HCT116 (cell line): ENCODE measurements at regions not wholly inside any gene's neighbourhood (a gene's known extent, or its start where the extent isn't known, plus 50 kb on each side); places are given as distances from the start of the nearest gene placed in this dataset.

Source experiments
- ATAC-seq: fragments of 200-7000 bp; cut with Tn5 transposase; 2 replicates; pipeline ENCODE4 v1.9.1; 2020; ENCODE audit warnings: mild to moderate bottlenecking, moderate library complexity
- BruUV-seq: library from RNA; stranded (reverse); fragments of 400-500 nt; replicated peaks from 2 replicates; lab custom pipeline; 2021; lab: Mats Ljungman, UMichigan
- CTCF ChIA-PET: fragments of 300-600 bp; sonication (Branson Sonifier 250); formaldehyde crosslinking; loops from one replicate; lab custom pipeline; 2021; ENCODE audit warnings: antibody characterized with exemption; lab: Charles Lee
- POLR2A ChIA-PET: fragments of 300-600, 350-600 bp; sonication (Branson Sonifier 250); formaldehyde crosslinking; loops from one replicate; lab custom pipeline; 2021; ENCODE audit warnings: antibody characterized with exemption; lab: Charles Lee
- RAD21 ChIA-PET, 2 experiments: fragments of 300-600 bp; sonication (Branson Sonifier 250); formaldehyde crosslinking; loops; one replicate each; lab custom pipeline; 2023; ENCODE audit warnings: low total read pairs in 2 of 2; ENCODE audit not compliant: uncharacterized antibody in 2 of 2, unreplicated experiment in 2 of 2, low non-redundant PET in 1 of 2; lab: Charles Lee
- DNase-seq: peaks from one replicate; pipeline ENCODE4 v3.0.0-alpha.2; 2010; ENCODE audit warnings: low read depth, low spot score
- H2AFZ ChIP-seq: fragments of 200-600 bp; shearing (Covaris generic), sonication (generic); 2 replicates; pipeline ENCODE4 v1.6.1; 2017; ENCODE audit warnings: low read depth, mixed run types, mixed read lengths, antibody characterized with exemption, low read length; ENCODE audit not compliant: poor library complexity, severe bottlenecking
- H3K27ac ChIP-seq: 2 replicates; pipeline ENCODE4 v1.5.1; 2012; ENCODE audit warnings: low read depth, low read length
- H3K27me3 ChIP-seq: fragments of 200-600 bp; sonication (generic); 2 replicates; pipeline ENCODE4 v1.6.1; 2016; ENCODE audit warnings: mixed run types, low read length, mixed read lengths; ENCODE audit not compliant: insufficient read depth
- H3K36me3 ChIP-seq, 2 experiments: fragments of 200-500 bp in 1 of 2; fragments of 200-600 bp in 1 of 2; sonication (Bioruptor generic) in 1 of 2; sonication (generic) in 1 of 2; 2 replicates each; pipeline versions ENCODE4 v1.5.1 to v1.6.1; 2014 to 2016; ENCODE audit warnings: low read length in 2 of 2, inconsistent platforms in 1 of 2, mixed read lengths in 1 of 2, mixed run types in 1 of 2; ENCODE audit not compliant: insufficient read depth in 2 of 2, control insufficient read depth in 1 of 2
- H3K4me1 ChIP-seq, 2 experiments: fragments of 200-600 bp in 1 of 2; sonication (generic) in 1 of 2; 2 replicates each; pipeline versions ENCODE4 v1.5.1 to v1.6.1; 2012 to 2017; ENCODE audit warnings: low read length in 2 of 2, inconsistent platforms in 1 of 2, mild to moderate bottlenecking in 1 of 2, mixed read lengths in 1 of 2, mixed run types in 1 of 2, moderate library complexity in 1 of 2; ENCODE audit not compliant: insufficient read depth in 2 of 2, control insufficient read depth in 1 of 2
- H3K4me2 ChIP-seq: fragments of 200-600 bp; sonication (generic); 2 replicates; pipeline ENCODE4 v1.6.1; 2017; ENCODE audit warnings: mixed run types, low read length, mixed read lengths
- H3K4me3 ChIP-seq, 2 experiments: fragments of 200-600 bp in 1 of 2; sonication (generic) in 1 of 2; replicated peaks in 1 of 2; 2 replicates each; pipeline ENCODE4 v1.5.1; 2011 to 2016; ENCODE audit warnings: low read length in 2 of 2, control low read depth in 1 of 2, low read depth in 1 of 2, mild to moderate bottlenecking in 1 of 2, mixed read lengths in 1 of 2, mixed run types in 1 of 2
- H3K79me2 ChIP-seq: fragments of 200-600 bp; sonication (generic); 2 replicates; pipeline ENCODE4 v1.6.1; 2017; ENCODE audit warnings: mild to moderate bottlenecking, mixed run types, low read length, moderate library complexity, mixed read lengths; ENCODE audit not compliant: insufficient read depth
- H3K9ac ChIP-seq: fragments of 200-600 bp; sonication (generic); 2 replicates; pipeline ENCODE4 v1.6.1; 2016; ENCODE audit warnings: low read length, mixed read lengths
- H3K9me2 ChIP-seq: fragments of 200-600 bp; sonication (generic), shearing (Covaris generic); 2 replicates; pipeline ENCODE4 v1.6.1; 2017; ENCODE audit warnings: mixed run types, mild to moderate bottlenecking, moderate library complexity; ENCODE audit not compliant: insufficient read depth
- H3K9me3 ChIP-seq, 2 experiments: fragments of 200-500 bp in 1 of 2; fragments of 200-600 bp in 1 of 2; sonication (Bioruptor generic) in 1 of 2; sonication (generic) in 1 of 2; 2 replicates each; pipeline ENCODE4 v1.6.1; 2014 to 2017; ENCODE audit warnings: low read length in 2 of 2, mixed read lengths in 2 of 2, inconsistent platforms in 1 of 2, low read depth in 1 of 2, mild to moderate bottlenecking in 1 of 2, mixed run types in 1 of 2, moderate library complexity in 1 of 2; ENCODE audit not compliant: control insufficient read depth in 1 of 2, insufficient read depth in 1 of 2
- H4K20me1 ChIP-seq: fragments of 200-600 bp; sonication (generic), shearing (Covaris generic); 2 replicates; pipeline ENCODE4 v1.6.1; 2017; ENCODE audit warnings: mixed run types, mild to moderate bottlenecking, moderate library complexity; ENCODE audit not compliant: insufficient read depth
- ATF3 ChIP-seq: IDR thresholded peaks from 2 replicates; pipeline ENCODE4 v1.6.1; 2012
- CEBPB ChIP-seq: IDR thresholded peaks from 2 replicates; pipeline ENCODE4 v1.6.1; 2012; ENCODE audit warnings: low read depth
- ELF1 ChIP-seq: IDR thresholded peaks from 2 replicates; pipeline ENCODE4 v1.6.1; 2012; ENCODE audit warnings: low read depth, borderline replicate concordance
- EZH2 ChIP-seq: fragments of 200-600 bp; sonication (generic); IDR thresholded peaks from 2 replicates; pipeline ENCODE4 v1.6.1; 2017; ENCODE audit warnings: antibody characterized with exemption, mixed run types
- EZH2phosphoT487 ChIP-seq: fragments of 200-600 bp; IDR thresholded peaks from 2 replicates; pipeline ENCODE4 v1.6.1; 2018; ENCODE audit warnings: antibody characterized with exemption, borderline replicate concordance
- JUND ChIP-seq: IDR thresholded peaks from 2 replicates; pipeline ENCODE4 v1.6.1; 2012
- POLR2AphosphoS5 ChIP-seq: IDR thresholded peaks from 2 replicates; pipeline ENCODE4 v1.6.1; 2011; ENCODE audit warnings: mild to moderate bottlenecking, low read depth, low read length, moderate library complexity
- RAD21 ChIP-seq: IDR thresholded peaks from 2 replicates; pipeline ENCODE4 v1.6.1; 2012; ENCODE audit warnings: low read depth, mild to moderate bottlenecking
- REST ChIP-seq: IDR thresholded peaks from 2 replicates; pipeline ENCODE4 v1.6.1; 2012; ENCODE audit warnings: low read depth
- SP1 ChIP-seq: IDR thresholded peaks from 2 replicates; pipeline ENCODE4 v1.6.1; 2012; ENCODE audit warnings: low read depth
- intact Hi-C: fragments of 100-400 bp; cut with micrococcal nuclease; formaldehyde crosslinking; loops from 2 replicates; pipeline ENCODE4 v1.10.0; 2022
- TF ChIP-seq, protein P1 (sequence below), 3 experiments: fragments of 200-600 bp in 1 of 3; sonication (generic) in 1 of 3; IDR thresholded peaks in 2 of 3; conservative IDR thresholded peaks in 1 of 3; 2 replicates each; pipeline ENCODE4 v1.5.1; 2012 to 2017; ENCODE audit warnings: low read depth in 2 of 3, low read length in 2 of 3, antibody characterized with exemption in 1 of 3, borderline replicate concordance in 1 of 3, control low read depth in 1 of 3, mild to moderate bottlenecking in 1 of 3, mixed read lengths in 1 of 3, mixed run types in 1 of 3, moderate library complexity in 1 of 3; ENCODE audit not compliant: insufficient read depth in 1 of 3
- TF ChIP-seq, protein P2 (sequence below): IDR thresholded peaks from 2 replicates; pipeline ENCODE4 v1.6.1; 2012

- intact Hi-C loops, result no loop called here
- H3K79me2 ChIP-seq, result no peaks in the 10 kb centered on the region
- no peak for ATAC-seq
- no peak overlapping the region for H3K27ac ChIP-seq
- H3K9me2 ChIP-seq, result no peaks in the 10 kb centered on the region
- H3K27me3 ChIP-seq, result no peaks in the 10 kb centered on the region
- H3K9ac ChIP-seq, result no peak overlapping the region
- POLR2A ChIA-PET, result no interaction called here
- RAD21 ChIA-PET, result no interaction called here
- H3K36me3 ChIP-seq, result no peaks in the 10 kb centered on the region
- H3K4me2 ChIP-seq, result no peak overlapping the region
- no peak overlapping the region for H2AFZ ChIP-seq
- DNase-seq, result no peak
- CTCF ChIA-PET, result no interaction called here
- no peak overlapping the region for H3K4me3 ChIP-seq
- peaks cover 0 to 7% of the 10 kb centered on the region in 2 experiments; a peak in 1 of 4 replicates for H3K4me1 ChIP-seq
- H4K20me1 ChIP-seq, result no peaks in the 10 kb centered on the region
- TF ChIP-seq RAD21, result no peak
- TF ChIP-seq JUND, result no peak
- TF ChIP-seq EZH2, result no peak
- TF ChIP-seq, protein P1, sequence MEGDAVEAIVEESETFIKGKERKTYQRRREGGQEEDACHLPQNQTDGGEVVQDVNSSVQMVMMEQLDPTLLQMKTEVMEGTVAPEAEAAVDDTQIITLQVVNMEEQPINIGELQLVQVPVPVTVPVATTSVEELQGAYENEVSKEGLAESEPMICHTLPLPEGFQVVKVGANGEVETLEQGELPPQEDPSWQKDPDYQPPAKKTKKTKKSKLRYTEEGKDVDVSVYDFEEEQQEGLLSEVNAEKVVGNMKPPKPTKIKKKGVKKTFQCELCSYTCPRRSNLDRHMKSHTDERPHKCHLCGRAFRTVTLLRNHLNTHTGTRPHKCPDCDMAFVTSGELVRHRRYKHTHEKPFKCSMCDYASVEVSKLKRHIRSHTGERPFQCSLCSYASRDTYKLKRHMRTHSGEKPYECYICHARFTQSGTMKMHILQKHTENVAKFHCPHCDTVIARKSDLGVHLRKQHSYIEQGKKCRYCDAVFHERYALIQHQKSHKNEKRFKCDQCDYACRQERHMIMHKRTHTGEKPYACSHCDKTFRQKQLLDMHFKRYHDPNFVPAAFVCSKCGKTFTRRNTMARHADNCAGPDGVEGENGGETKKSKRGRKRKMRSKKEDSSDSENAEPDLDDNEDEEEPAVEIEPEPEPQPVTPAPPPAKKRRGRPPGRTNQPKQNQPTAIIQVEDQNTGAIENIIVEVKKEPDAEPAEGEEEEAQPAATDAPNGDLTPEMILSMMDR (IDR thresholded peaks at IDR 0.05 in 2 of 3, conservative IDR thresholded peaks at IDR 0.05 in 1 of 3; ENCODE audit: borderline replicate concordance in 1 of 3, insufficient read depth in 1 of 3, low read depth in 2 of 3, low read length in 2 of 3), result no peak
- TF ChIP-seq ATF3, result no peak
- TF ChIP-seq REST, result no peak
- TF ChIP-seq EZH2phosphoT487, result no peak
- TF ChIP-seq, protein P2, sequence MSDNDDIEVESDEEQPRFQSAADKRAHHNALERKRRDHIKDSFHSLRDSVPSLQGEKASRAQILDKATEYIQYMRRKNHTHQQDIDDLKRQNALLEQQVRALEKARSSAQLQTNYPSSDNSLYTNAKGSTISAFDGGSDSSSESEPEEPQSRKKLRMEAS, result no peak
- TF ChIP-seq ELF1, result no peak
- no peak for TF ChIP-seq CEBPB
- TF ChIP-seq SP1, result no peak
- no peak for TF ChIP-seq POLR2AphosphoS5
- no TSS peak for BruUV-seq
- no peaks in the 10 kb centered on the region for H3K9me3 ChIP-seq
Observed at GRCh38 chr14:61130512-61131260, 149.6 kb downstream of the SLC38A6 start.
